HG03354 (cell line): ENCODE measurements at regions not wholly inside any gene's neighbourhood (a gene's known extent, or its start where the extent isn't known, plus 50 kb on each side); places are given as distances from the start of the nearest gene placed in this dataset.

Experiments used
- ATAC-seq: cut with Tn5 transposase; IDR thresholded peaks from one replicate; pipeline ENCODE4 v1.9.1; 2021; ENCODE audit warnings: mild to moderate bottlenecking; ENCODE audit not compliant: unreplicated experiment, poor library complexity, severe bottlenecking

GRCh38 chr21:24869862-24870261 is 737.4 kb downstream of the MRPL39 start:
- ATAC-seq: no peak

DNA sequence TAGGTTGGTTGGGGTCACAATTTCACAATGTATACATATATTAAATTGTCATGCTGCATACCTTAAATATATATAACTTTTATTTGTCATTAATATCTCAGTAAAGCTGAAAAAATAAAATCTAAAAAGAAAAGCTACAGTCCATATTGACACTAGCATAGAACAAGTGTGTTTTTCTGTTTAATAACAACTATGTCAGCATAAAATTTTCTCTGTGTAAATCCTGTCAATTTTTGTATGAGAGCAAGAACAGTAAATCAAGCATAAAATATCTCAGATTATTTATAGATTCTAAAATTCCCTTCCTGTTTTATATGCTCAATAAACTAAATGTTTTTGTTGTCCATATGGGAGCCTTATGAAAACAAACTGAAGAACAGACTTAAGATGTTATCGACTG is 739.2 kb downstream of the MRPL39 start:
- no peak for ATAC-seq

DNA sequence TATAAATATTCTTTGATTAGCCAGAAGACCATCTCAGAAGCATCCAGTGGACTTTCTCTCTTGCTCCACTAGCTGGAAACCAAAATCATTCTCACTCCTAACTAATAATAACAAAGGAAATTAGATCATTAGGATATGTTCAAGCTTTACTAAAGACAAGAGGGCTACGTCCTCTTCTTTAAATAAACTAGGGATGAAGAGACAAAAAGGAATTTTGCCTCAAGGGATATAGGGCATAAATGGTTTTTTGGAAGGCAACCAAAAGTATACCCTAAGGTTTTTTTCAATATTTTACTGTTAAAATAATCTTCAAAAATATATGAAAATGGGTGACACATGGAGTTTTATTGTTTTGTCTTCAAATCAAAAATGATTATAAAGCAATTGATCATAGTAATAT is 745.8 kb downstream of the MRPL39 start:
- ATAC-seq: no peak

DNA sequence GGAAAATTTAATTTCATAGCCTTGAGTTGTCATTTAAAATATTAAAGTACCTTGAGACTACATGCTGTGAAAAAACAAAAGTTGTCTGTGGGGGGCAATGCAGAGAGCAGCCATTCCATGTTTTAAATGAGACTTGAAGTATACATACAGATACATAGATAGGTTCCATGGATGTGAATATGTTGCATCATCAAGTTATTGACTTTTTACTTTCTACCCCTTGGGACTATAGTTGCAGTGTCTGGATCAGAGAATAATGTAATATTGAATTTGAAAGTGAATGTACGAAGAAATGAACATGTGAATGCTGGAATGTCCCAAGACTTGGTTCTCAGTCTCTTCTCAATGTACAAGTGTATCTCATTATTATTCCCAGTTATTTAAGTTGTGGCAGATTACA is 751.0 kb downstream of the MRPL39 start:
- ATAC-seq: no peak

GRCh38 chr21:24852610-24853195 is 754.6 kb downstream of the MRPL39 start:
- ATAC-seq: no peak

DNA sequence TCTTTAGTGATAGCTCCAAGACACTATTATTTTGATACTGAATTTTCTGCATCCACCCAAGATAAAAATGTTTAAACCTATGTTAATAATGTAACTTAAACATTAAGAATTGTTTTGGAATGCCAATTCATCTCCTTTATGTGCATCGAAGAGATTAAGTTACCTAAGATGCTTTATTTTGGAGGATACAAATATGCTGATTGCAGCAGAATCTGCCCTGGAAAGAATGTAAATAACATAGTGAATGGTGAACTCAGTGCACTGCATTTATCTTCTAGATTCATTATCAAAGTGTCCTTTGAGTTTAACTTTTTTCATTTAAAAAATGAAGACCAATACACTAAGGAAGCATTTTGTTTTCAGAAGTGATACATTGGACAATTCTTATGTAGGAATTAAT is 757.2 kb downstream of the MRPL39 start:
- no peak for ATAC-seq

DNA sequence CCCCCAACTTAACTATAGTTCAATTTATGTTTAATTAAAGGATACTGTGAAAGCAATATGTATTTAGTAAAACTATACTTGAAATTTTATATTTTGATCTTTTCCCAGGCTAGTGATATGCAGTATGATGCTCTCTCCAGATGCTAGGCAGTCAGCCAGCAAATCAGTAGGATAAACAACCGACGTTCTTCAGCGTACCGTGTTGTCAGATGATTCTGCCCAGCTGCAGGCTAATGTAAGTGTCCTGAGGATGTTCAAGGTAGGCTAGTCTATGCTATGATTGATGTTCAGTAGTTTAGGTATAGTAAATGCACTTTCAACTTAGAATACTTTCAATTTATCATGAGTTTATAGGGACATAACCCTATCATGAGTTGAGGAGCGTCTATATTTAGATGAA is 762.6 kb downstream of the MRPL39 start:
- ATAC-seq: no peak

DNA sequence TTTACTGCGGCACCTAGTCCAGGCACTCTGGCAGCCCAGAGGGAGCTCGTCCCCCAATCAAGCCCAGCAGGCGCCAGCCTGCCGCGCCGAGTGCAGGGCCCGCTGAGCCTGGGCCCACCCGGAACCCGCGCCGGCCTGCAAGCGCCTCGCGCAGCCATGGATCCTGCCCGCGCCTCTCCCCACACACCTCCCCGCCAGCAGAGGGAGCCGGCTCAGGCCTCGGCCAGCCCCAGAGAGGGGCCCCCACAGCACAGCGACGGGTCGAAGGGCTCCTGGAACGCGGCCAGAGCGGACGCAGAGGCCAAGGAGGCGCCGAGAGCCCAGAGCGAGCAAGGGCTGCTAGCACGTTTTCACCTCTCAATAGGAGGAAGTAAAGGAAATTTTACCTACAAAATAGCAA is 767.0 kb downstream of the MRPL39 start:
- no peak for ATAC-seq

- ATAC-seq: no peak
These were observed 774.3 kb downstream of the MRPL39 start for GRCh38 chr21:24832961-24833360.

GRCh38 chr21:24829397-24829796 is 777.9 kb downstream of the MRPL39 start:
- ATAC-seq: no peak

DNA sequence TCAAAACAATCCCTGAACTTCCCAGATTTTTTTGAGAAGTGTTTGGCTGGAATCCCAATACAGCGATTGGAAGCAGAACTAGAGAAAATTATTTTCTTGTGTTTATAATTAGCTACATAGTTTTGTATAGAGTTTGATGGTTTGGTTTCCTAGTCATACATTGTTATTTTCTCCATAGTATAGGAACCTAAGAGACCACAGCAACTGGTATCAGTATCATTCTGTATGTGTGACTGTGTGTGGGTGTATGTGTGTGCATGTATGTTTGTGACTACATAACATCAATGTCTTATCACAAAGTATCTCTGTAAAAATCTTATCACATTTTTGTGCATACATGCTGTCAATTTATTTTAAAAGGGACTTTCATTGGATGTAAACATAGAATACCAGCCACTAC is 780.5 kb downstream of the MRPL39 start:
- ATAC-seq: no peak

DNA sequence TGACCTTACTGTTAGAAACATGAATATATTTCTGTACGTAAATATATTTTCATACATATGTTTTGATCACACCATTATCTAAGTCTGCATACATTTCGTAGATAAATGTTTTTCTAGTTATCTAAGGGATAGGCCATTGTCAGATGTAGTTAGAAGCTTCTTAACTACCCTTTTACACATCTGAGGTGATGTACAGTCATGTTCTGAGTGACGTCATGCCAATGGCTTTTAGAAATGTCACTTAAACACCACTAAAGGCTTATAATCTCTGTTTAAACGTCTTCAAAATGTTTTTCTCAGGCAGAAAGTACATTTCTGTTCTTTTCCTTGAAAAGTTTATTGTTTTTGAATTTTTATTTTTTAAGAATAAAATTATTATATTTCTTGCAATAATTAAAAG is 781.9 kb downstream of the MRPL39 start:
- no peak for ATAC-seq

DNA sequence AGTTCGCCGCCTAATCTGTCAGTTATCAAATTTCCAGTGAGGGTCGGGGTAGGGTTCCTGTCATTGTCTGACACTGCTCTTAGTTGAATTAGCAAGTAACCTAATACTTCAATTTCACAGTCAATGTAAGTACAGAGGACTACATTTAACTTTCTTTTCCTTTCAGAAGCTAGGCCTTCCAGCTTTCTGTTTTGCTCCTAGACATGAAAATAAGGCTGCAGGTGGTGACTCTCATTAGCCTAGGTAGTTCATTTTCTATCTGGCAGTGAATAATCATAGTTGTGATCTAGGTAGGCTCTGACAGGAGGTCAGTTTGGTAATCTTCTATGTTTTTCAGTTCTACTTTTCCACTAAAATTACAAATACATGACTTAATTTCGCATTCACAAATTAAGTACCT is 783.1 kb downstream of the MRPL39 start:
- ATAC-seq: peak; percentile 50

DNA sequence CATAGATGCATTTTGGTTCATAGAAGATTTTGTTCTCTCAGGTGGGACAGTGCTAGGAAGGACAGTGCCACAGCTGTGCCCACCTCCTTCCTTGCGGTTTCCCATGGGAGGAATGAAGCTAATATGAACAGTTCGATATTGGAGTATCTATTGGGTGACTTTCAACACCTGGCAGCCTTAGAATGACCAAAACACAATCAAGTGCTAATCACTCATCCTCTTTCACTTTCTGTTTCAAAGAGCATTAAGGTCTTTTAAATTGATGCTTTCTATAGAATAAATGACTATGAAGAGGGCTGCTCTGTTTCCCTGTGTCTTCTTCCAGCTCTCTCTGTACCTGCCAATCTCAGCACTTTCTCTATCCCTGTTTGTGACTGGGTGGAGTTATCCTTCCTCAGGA is 784.0 kb downstream of the MRPL39 start:
- peak; percentile 55 for ATAC-seq

GRCh38 chr21:24785033-24785432 is 822.2 kb downstream of the MRPL39 start:
- ATAC-seq: no peak

DNA sequence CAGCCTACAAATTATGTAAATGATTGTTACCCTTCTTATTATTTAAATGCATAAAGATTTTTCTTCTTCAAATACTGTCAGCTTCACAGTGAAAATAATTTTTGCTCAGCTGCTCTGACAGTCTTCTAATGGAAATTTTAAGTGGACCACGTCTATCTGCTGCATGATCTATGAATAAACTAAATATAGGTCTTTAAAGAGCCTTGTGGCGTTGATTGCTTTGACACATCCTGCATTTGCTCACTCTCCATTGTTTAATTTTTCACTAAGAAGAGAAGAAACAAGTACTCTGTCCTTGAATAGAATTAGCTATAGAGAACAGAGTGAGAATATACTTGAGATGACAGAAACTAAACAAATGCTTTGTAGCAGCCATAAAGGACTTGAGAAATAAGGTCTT is 826.1 kb downstream of the MRPL39 start:
- no peak for ATAC-seq

DNA sequence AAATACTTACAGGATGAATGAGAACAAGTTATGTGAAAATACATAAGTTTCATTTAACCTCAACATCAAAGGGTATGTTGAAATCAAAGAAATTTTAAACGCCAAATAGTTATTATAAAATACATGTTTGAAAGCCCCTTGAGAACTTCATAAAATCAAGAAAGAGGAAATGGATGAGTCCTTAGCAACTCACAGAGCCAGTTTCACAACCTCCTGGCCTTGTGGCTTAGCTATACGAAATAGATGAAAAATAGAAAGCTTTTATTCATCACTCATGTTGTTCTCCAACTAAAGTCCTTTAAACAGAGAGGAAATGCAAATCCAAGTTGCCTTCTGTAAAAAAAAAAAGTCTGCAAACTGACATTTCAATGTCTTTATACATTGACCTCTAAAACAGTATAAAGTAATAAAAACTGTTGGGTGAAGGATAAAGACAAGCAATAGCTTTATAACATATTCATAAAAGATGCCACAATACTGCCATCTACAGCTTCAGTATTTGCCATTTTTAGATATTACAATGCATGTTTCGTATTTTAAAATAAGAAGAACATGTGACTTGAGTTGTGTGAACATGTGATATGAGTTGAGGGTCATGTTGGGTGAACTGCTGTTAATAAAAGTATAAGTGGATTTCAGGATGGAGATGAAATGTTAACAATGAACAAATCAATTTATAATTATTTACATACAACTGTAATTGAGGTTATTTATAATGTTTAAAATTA is 847.8 kb downstream of the MRPL39 start:
- no peak for ATAC-seq

DNA sequence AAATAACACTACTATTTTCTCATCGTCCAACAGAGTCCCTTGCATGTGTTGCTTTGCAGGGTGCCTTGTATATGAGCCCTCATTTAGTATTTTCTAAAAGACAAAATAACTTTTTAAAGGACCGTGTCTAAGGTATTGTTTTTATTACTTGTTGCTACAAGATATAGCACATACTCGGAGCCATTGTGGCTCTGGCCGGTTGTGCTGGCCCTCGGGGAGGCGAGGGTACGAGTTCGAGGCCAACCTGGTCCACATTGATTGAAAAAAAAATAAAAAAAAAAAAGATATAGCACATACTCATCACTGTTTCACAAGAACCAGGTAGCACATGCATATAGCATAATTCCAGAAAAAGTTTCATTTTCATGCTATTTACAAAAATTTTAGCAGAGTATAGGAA is 869.2 kb downstream of the MRPL39 start:
- ATAC-seq: no peak

GRCh38 chr21:24737296-24737850 is 869.9 kb downstream of the MRPL39 start:
- no peak for ATAC-seq

DNA sequence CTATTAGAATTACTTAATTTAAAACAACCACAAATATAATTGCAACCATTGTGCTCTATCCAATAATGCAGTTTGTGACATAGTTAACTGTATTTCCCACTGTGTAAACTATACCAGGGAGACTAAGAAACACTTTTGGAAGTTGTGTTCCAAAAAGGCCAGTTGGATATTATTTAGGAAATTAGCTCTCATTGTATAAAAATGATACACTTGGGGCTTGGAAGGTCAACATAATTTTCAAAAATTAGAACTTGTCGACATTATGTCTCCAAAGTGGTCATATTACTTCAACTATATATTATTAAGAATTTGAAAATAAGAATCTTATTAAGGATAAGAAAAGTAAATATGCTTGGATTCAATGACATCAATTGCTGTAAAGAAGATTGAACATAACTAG is 876.6 kb downstream of the MRPL39 start:
- ATAC-seq: no peak

- no peak for ATAC-seq
These were observed 877.7 kb downstream of the MRPL39 start for GRCh38 chr21:24729568-24729967.
